K562 (cell line): ENCODE measurements at regions not wholly inside any gene's neighbourhood (a gene's known extent, or its start where the extent isn't known, plus 50 kb on each side); places are given as distances from the start of the nearest gene placed in this dataset.
"Not testable (repeated sequence)": the region's sequence is repeated elsewhere in the genome, so short reads cannot be mapped to it uniquely, and the experiment has no call there.

Source experiments
- ATAC-seq: fragments of 200-7000 bp; cut with Tn5 transposase; 3 replicates; pipeline ENCODE4 v1.9.1; 2020; ENCODE audit warnings: moderate library complexity
- BruUV-seq: library from RNA; stranded (reverse); fragments of 400-500 nt; replicated peaks from 2 replicates; lab custom pipeline; 2021; lab: Mats Ljungman, UMichigan
- CTCF ChIA-PET: fragments of 300-600 bp; formaldehyde crosslinking; extraction: SDS; loops from one replicate; lab custom pipeline; 2021; ENCODE audit warnings: low intra/inter-chr PET ratio; lab: Yijun Ruan, JAX
- POLR2A ChIA-PET: fragments of 300-600, 350-650 bp; sonication (Branson Sonifier 250); formaldehyde crosslinking; extraction: SDS; loops from one replicate; lab custom pipeline; 2021; ENCODE audit warnings: antibody characterized with exemption, inconsistent platforms; lab: Yijun Ruan, JAX
- DNase-seq, 4 experiments: peaks; one replicate each; pipeline versions ENCODE4 v3.0.0 to v3.0.0-alpha.2; 2011 to 2018; ENCODE audit warnings: low spot score in 3 of 4, mixed read lengths in 3 of 4; ENCODE audit errors: extremely low read depth in 1 of 4
- FAIRE-seq: peaks from 2 replicates; lab custom pipeline; 2011; peaks lifted over from hg19 to GRCh38; lab: Jason Lieb, UNC
- H2AFZ ChIP-seq: 2 replicates; pipeline ENCODE4 v1.6.0; 2011; ENCODE audit warnings: low read depth, low read length, control low read depth, inconsistent platforms
- H3K27ac ChIP-seq: fragments of 200-600 bp; 3 replicates; pipeline ENCODE4 v1.8.0; 2011; ENCODE audit warnings: low read depth, mild to moderate bottlenecking, control low read depth, inconsistent platforms, low read length, moderate library complexity, mixed read lengths; ENCODE audit errors: extremely low read depth
- H3K27me3 ChIP-seq, 2 experiments: fragments of 300-600 bp in 1 of 2; 2 replicates in 1 of 2; 3 replicates in 1 of 2; pipeline versions ENCODE4 v1.6.0 to v1.8.0; 2011; ENCODE audit warnings: inconsistent platforms in 2 of 2, low read length in 2 of 2, mild to moderate bottlenecking in 1 of 2, mixed read lengths in 1 of 2, moderate library complexity in 1 of 2; ENCODE audit not compliant: control insufficient read depth in 2 of 2, insufficient read depth in 2 of 2
- H3K36me3 ChIP-seq: fragments of 300-600 bp; 3 replicates; pipeline ENCODE4 v1.8.0; 2011; ENCODE audit warnings: mild to moderate bottlenecking, low read length, inconsistent platforms; ENCODE audit not compliant: control insufficient read depth, insufficient read depth
- H3K4me1 ChIP-seq, 2 experiments: fragments of 200-600 bp in 1 of 2; replicated peaks in 1 of 2; 2 replicates in 1 of 2; 3 replicates in 1 of 2; pipeline versions ENCODE4 v1.5.1 to v1.8.0; 2011; ENCODE audit warnings: inconsistent platforms in 2 of 2, low read length in 2 of 2, mild to moderate bottlenecking in 1 of 2, mixed read lengths in 1 of 2, moderate library complexity in 1 of 2; ENCODE audit not compliant: control insufficient read depth in 2 of 2, insufficient read depth in 2 of 2
- H3K4me2 ChIP-seq: 2 replicates; pipeline ENCODE4 v1.6.1; 2011; ENCODE audit warnings: low read length, control low read depth, inconsistent platforms, mixed read lengths; ENCODE audit not compliant: insufficient read depth
- H3K4me3 ChIP-seq: fragments of 200-600 bp; sonication (generic), shearing (Covaris generic); 2 replicates; pipeline ENCODE4 v1.5.1; 2016; ENCODE audit warnings: control low read depth, inconsistent platforms
- H3K79me2 ChIP-seq: fragments of 200-600 bp; 3 replicates; pipeline ENCODE4 v1.8.0; 2011; ENCODE audit warnings: low read length, inconsistent platforms; ENCODE audit not compliant: control insufficient read depth, insufficient read depth
- H3K9ac ChIP-seq, 2 experiments: 2 replicates each; pipeline versions ENCODE4 v1.6.0 to v1.6.1; 2011; ENCODE audit warnings: low read depth in 2 of 2, low read length in 2 of 2, control low read depth in 1 of 2, inconsistent platforms in 1 of 2, mild to moderate bottlenecking in 1 of 2, mixed read lengths in 1 of 2; ENCODE audit not compliant: insufficient read depth in 1 of 2
- H3K9me1 ChIP-seq: one replicate; pipeline ENCODE4 v1.6.0; 2011; ENCODE audit warnings: inconsistent platforms, mild to moderate bottlenecking, low read length, moderate library complexity; ENCODE audit not compliant: control insufficient read depth, insufficient read depth
- H3K9me3 ChIP-seq: replicated peaks from 2 replicates; pipeline ENCODE4 v1.5.1; 2011; ENCODE audit warnings: low read depth, low read length, inconsistent platforms; ENCODE audit not compliant: control insufficient read depth, insufficient read depth
- H4K20me1 ChIP-seq: replicated peaks from 2 replicates; pipeline ENCODE4 v1.6.1; 2011; ENCODE audit warnings: low read length, inconsistent platforms, mixed read lengths; ENCODE audit not compliant: control insufficient read depth, insufficient read depth
- PHF8 ChIP-seq: fragments of 200-600 bp; sonication (generic); IDR thresholded peaks from 2 replicates; pipeline ENCODE4 v1.6.1; 2012; ENCODE audit warnings: mixed run types, mild to moderate bottlenecking, inconsistent platforms, low read length, moderate library complexity, borderline replicate concordance
- RAD21 ChIP-seq, 2 experiments: fragments of 250-450 bp in 1 of 2; fragments of 450-650 bp in 1 of 2; sonication (Bioruptor Pico) in 1 of 2; formaldehyde crosslinking in 1 of 2; IDR thresholded peaks in 1 of 2; conservative IDR thresholded peaks in 1 of 2; 2 replicates each; pipeline versions ENCODE4 v1.4.0 to v1.8.0; 2020 to 2022; ENCODE audit warnings: mild to moderate bottlenecking in 2 of 2, moderate library complexity in 1 of 2
- WGBS: fragments of 100-300 bp; shearing (Covaris generic); methylation state at CpG from one replicate; pipeline ENCODE4 v1.1.6; 2016; ENCODE audit warnings: low coverage, mixed read lengths; ENCODE audit not compliant: insufficient coverage; ENCODE audit errors: missing lambda C conversion rate; 5-methylcytosine and 5-hydroxymethylcytosine counted together
- in situ Hi-C: fragments of 300-500 bp; cut with MboI; formaldehyde crosslinking; loops from 4 replicates; pipeline ENCODE4 v1.15.0; 2018; ENCODE audit warnings: inconsistent platforms, mixed read lengths
- intact Hi-C: fragments of 100-400 bp; cut with micrococcal nuclease; formaldehyde crosslinking; loops from 2 replicates; pipeline ENCODE4 v1.14.2; 2022

- intact Hi-C loops, result no loop called here
- TF ChIP-seq RAD21 (CRISPR knock-in tag; conservative IDR thresholded peaks at IDR 0.05 in 1 of 2, IDR thresholded peaks at IDR 0.05 in 1 of 2) (0 out of 4 replicates have a peak, but pooled peaks of 1 of the 2 experiments have one; percentile 4), PHF8 (no peak)
- TF ChIP-seq, all 486 proteins: peak for 1
- no peak overlapping the region for H2AFZ ChIP-seq
- CTCF ChIA-PET, result no interaction called here
- no peak overlapping the region for H3K4me3 ChIP-seq
- H3K9me3 ChIP-seq, result no peaks in the 10 kb centered on the region
- no peak overlapping the region for H3K27ac ChIP-seq
- no peaks in the 10 kb centered on the region for H3K79me2 ChIP-seq
- POLR2A ChIA-PET, result no interaction called here
- no peaks in the 10 kb centered on the region for H3K36me3 ChIP-seq
- in situ Hi-C loops, result no loop called here
- BruUV-seq, result no TSS peak
- DNase-seq (no peak), FAIRE-seq (no peak), ATAC-seq (no peak)
- H3K4me2 ChIP-seq, result no peak overlapping the region
- H3K9me1 ChIP-seq, result no peaks in the 10 kb centered on the region
- H3K27me3 ChIP-seq, result no peaks in the 10 kb centered on the region
- no peaks in the 10 kb centered on the region for H3K4me1 ChIP-seq
- no peak overlapping the region for H3K9ac ChIP-seq
- H4K20me1 ChIP-seq, result no peaks in the 10 kb centered on the region
Measured at GRCh38 chrX:64570204-64570603, 175.0 kb upstream of the MTMR8 start.

GRCh38 chrX:64565348-64565747 is 170.1 kb upstream of the MTMR8 start:
- H3K4me2 ChIP-seq, H3K27me3 ChIP-seq, H2AFZ ChIP-seq, BruUV-seq, H3K36me3 ChIP-seq, H4K20me1 ChIP-seq, H3K9me1 ChIP-seq, H3K4me1 ChIP-seq, intact Hi-C loops, H3K4me3 ChIP-seq, ATAC-seq, POLR2A ChIA-PET, CTCF ChIA-PET, DNase-seq, H3K27ac ChIP-seq, H3K9ac ChIP-seq, H3K9me3 ChIP-seq, in situ Hi-C loops, FAIRE-seq, H3K79me2 ChIP-seq: not testable (repeated sequence)
- 0% methylated on average over 1 of the region's 1 CpG for WGBS

GRCh38 chrX:64549236-64549635 is 154.0 kb upstream of the MTMR8 start:
- H3K4me2 ChIP-seq, H3K9me3 ChIP-seq, ATAC-seq, H3K4me3 ChIP-seq, H2AFZ ChIP-seq, intact Hi-C loops, CTCF ChIA-PET, H3K79me2 ChIP-seq, H3K9me1 ChIP-seq, in situ Hi-C loops, H4K20me1 ChIP-seq, DNase-seq, POLR2A ChIA-PET, H3K36me3 ChIP-seq, H3K27me3 ChIP-seq, BruUV-seq, FAIRE-seq, H3K4me1 ChIP-seq, H3K9ac ChIP-seq, H3K27ac ChIP-seq: not testable (repeated sequence)
- 6% methylated on average over 3 of the region's 6 CpGs for WGBS
